ENCODE measurements at regions not wholly inside any gene's neighbourhood (a gene's known extent, or its start where the extent isn't known, plus 50 kb on each side); places are given as distances from the start of the nearest gene placed in this dataset. TPM values are rescaled to one million over a fixed set of nuclear protein-coding genes. Genes with fewer than 3 reads are reported as not detected.

DNA sequence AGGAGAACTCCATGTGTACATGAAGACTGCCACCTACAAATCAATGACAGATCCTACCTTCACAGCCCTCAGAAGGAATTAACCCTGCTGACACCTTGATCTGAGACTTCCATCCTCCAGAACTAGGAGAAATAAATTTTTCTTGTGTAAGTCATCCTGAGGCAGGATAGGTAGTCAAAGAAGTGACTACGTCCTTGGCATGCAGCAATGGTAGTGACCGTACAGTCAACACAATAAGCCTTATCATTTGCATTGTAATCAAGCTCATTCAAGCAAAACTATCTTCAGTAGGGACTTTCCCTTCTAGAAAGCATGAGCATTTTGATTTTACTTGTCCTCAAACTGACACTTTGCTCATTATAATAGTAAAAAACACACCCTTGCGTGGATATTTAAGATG, 64.0 kb upstream of the KCNK1 start:
- no peak overlapping the region for H3K4me3 ChIP-seq (ENCODE audit: low read depth, low read length)
- no peaks in the 10 kb centered on the region for H3K36me3 ChIP-seq (ENCODE audit: insufficient read depth)
- no peak overlapping the region for H3K27ac ChIP-seq (ENCODE audit: low read depth)
- DNase-seq (ENCODE audit: extremely low spot score): no peak
- 89% methylated on average over 3 of the region's 3 CpGs for WGBS
- no peaks in the 10 kb centered on the region for H3K4me1 ChIP-seq (ENCODE audit: insufficient read depth)

DNA sequence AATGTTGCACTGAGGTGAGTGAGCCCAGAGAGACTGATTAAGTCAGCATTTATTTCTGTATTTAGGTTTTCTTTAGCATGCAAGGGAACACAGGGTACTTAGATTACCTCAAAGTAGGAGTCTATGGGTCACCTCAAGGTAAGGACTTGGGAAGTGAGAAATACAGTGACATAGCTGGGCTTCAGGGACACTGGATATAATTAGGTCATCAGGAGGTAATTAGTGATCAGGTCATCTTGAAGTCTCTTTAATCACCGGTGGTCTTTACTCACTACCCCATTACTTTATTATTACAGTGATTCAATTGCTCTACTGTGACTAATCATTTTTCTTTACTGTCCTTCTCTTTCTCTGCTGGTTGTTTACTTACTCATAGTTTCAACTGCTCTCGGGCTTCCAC, 59.9 kb upstream of the KCNK1 start:
- Histone ChIP-seq H3K27ac (ENCODE audit: low read depth) (no peak overlapping the region), H3K36me3 (ENCODE audit: insufficient read depth) (no peaks in the 10 kb centered on the region), H3K4me3 (ENCODE audit: low read depth, low read length) (no peak overlapping the region), H3K4me1 (ENCODE audit: insufficient read depth) (no peaks in the 10 kb centered on the region)
- WGBS: 66% methylated on average over 2 of the region's 2 CpGs
- DNase-seq (ENCODE audit: extremely low spot score): no peak

- H3K36me3 ChIP-seq (ENCODE audit: insufficient read depth): no peaks in the 10 kb centered on the region
These were observed 52.0 kb upstream of the KCNK1 start for GRCh38 chr1:233561708-233562426.

More at GRCh38 chr1:233561708-233562426, 52.0 kb upstream of the KCNK1 start:
- DNase-seq (ENCODE audit: extremely low spot score): no peak
- Histone ChIP-seq H3K4me1 (ENCODE audit: insufficient read depth) (no peaks in the 10 kb centered on the region), H3K27ac (ENCODE audit: low read depth) (no peak overlapping the region), H3K4me3 (ENCODE audit: low read depth, low read length) (no peak overlapping the region)

Small RNAs in the stretch of these regions (small RNA-seq; reads per million reads assigned to genes)
- gene RNU4-77P: not detected

Measured in urinary bladder (tissue), 4 donors.